GM19467 (cell line): ENCODE measurements at regions not wholly inside any gene's neighbourhood (a gene's known extent, or its start where the extent isn't known, plus 50 kb on each side); places are given as distances from the start of the nearest gene placed in this dataset.
"Not testable (repeated sequence)": the region's sequence is repeated elsewhere in the genome, so short reads cannot be mapped to it uniquely, and the experiment has no call there.

ENCODE experiments used
- ATAC-seq: cut with Tn5 transposase; IDR thresholded peaks from one replicate; pipeline ENCODE4 v1.9.1; 2021; ENCODE audit warnings: mild to moderate bottlenecking, moderate library complexity; ENCODE audit not compliant: unreplicated experiment

- ATAC-seq, result no peak
Observed at GRCh38 chr11:67780056-67780455, 105.6 kb upstream of the ALDH3B2 start.

GRCh38 chr11:67779189-67779875, 104.9 kb upstream of the ALDH3B2 start:
- not testable (repeated sequence) for ATAC-seq

GRCh38 chr11:67776852-67777520, 102.6 kb upstream of the ALDH3B2 start:
- no peak for ATAC-seq

- not testable (repeated sequence) for ATAC-seq
Observed at GRCh38 chr11:67774175-67774574, 99.8 kb upstream of the ALDH3B2 start.

- ATAC-seq, result not testable (repeated sequence)
Observed at GRCh38 chr11:67768001-67768730, 93.7 kb upstream of the ALDH3B2 start.

- ATAC-seq, result not testable (repeated sequence)
Observed at GRCh38 chr11:67761211-67761610, 86.8 kb upstream of the ALDH3B2 start.

GRCh38 chr11:67759321-67759720, 84.9 kb upstream of the ALDH3B2 start:
- not testable (repeated sequence) for ATAC-seq

GRCh38 chr11:67758467-67758866, 84.0 kb upstream of the ALDH3B2 start:
- not testable (repeated sequence) for ATAC-seq

GRCh38 chr11:67758009-67758408, 83.6 kb upstream of the ALDH3B2 start:
- not testable (repeated sequence) for ATAC-seq

- ATAC-seq, result not testable (repeated sequence)
Observed at GRCh38 chr11:67753820-67754219, 79.4 kb upstream of the ALDH3B2 start.

- no peak for ATAC-seq
Observed at GRCh38 chr11:67745181-67745726, 70.8 kb upstream of the ALDH3B2 start.

- not testable (repeated sequence) for ATAC-seq
Observed at GRCh38 chr11:67744231-67744630, 69.8 kb upstream of the ALDH3B2 start.

GRCh38 chr11:67738231-67738630, 63.8 kb upstream of the ALDH3B2 start:
- ATAC-seq, result not testable (repeated sequence)

GRCh38 chr11:67737562-67738080, 63.2 kb upstream of the ALDH3B2 start:
- ATAC-seq, result not testable (repeated sequence)

- no peak for ATAC-seq
Observed at GRCh38 chr11:67732045-67732787, 57.8 kb upstream of the ALDH3B2 start.

GRCh38 chr11:67731583-67731982, 57.2 kb upstream of the ALDH3B2 start:
- no peak for ATAC-seq

GRCh38 chr11:67728163-67728571, 53.7 kb upstream of the ALDH3B2 start:
- ATAC-seq, result not testable (repeated sequence)

GRCh38 chr11:67727066-67728040, 52.9 kb upstream of the ALDH3B2 start:
- not testable (repeated sequence) for ATAC-seq
